Sigmoid colon (tissue), 6 donors: ENCODE measurements at regions not wholly inside any gene's neighbourhood (a gene's known extent, or its start where the extent isn't known, plus 50 kb on each side); places are given as distances from the start of the nearest gene placed in this dataset.

Experiments
- DNase-seq: peaks from one replicate; pipeline ENCODE4 v3.0.0-alpha.2; 2019
- H3K27ac ChIP-seq, 4 donors: fragments of 200-600 bp; sonication (generic); one replicate each; pipeline ENCODE4 v1.5.1; 2016 to 2019; ENCODE audit warnings: mild to moderate bottlenecking in 1 of 4
- H3K27me3 ChIP-seq, 3 donors: fragments of 200-600 bp; sonication (generic); one replicate each; pipeline ENCODE4 v1.5.1; 2019; ENCODE audit warnings: mild to moderate bottlenecking in 1 of 3
- H3K36me3 ChIP-seq, 4 donors: fragments of 200-600 bp; sonication (generic); one replicate each; pipeline ENCODE4 v1.5.1; 2016 to 2019
- H3K4me1 ChIP-seq, 4 donors: fragments of 200-600 bp; sonication (generic); one replicate each; pipeline ENCODE4 v1.5.1; 2017 to 2019
- H3K4me3 ChIP-seq, 4 donors: fragments of 200-600 bp; sonication (generic); one replicate each; pipeline ENCODE4 v1.5.1; 2017 to 2019; ENCODE audit warnings: mild to moderate bottlenecking in 2 of 4, moderate library complexity in 1 of 4
- H3K9me3 ChIP-seq, 4 donors: fragments of 200-600 bp in 3 of 4; sonication (generic) in 3 of 4; one replicate each; pipeline versions ENCODE4 v1.5.1 to v1.6.1; 2013 to 2019
- CTCF ChIP-seq, 4 experiments: fragments of 450-650 bp in 3 of 4; fragments of 200-600 bp in 1 of 4; IDR thresholded peaks; one replicate each; pipeline ENCODE4 v1.5.1; 2016 to 2019; ENCODE audit warnings: antibody characterized with exemption in 4 of 4, mild to moderate bottlenecking in 3 of 4, moderate library complexity in 2 of 4
- EP300 ChIP-seq, 4 donors: sonication (generic); formaldehyde crosslinking; IDR thresholded peaks; one replicate each; pipeline ENCODE4 v1.6.1; 2017; ENCODE audit warnings: antibody characterized with exemption in 4 of 4
- POLR2A ChIP-seq, 2 donors: fragments of 450-650 bp; IDR thresholded peaks; one replicate each; pipeline ENCODE4 v1.6.1; 2016; ENCODE audit warnings: antibody characterized with exemption in 2 of 2, mild to moderate bottlenecking in 2 of 2, moderate library complexity in 2 of 2
- POLR2AphosphoS5 ChIP-seq, 4 donors: sonication (generic); formaldehyde crosslinking; IDR thresholded peaks; one replicate each; pipeline ENCODE4 v1.6.1; 2017; ENCODE audit warnings: antibody characterized with exemption in 4 of 4
- WGBS, 2 donors: extraction: QIAGEN DNeasy Blood & Tissue Kit; methylation state at CpG; one replicate each; pipeline ENCODE4 v1.1.7; 2013; 5-methylcytosine and 5-hydroxymethylcytosine counted together
- intact Hi-C: fragments of 100-400 bp; cut with DNase I; formaldehyde crosslinking; loops from one replicate; pipeline ENCODE4 v1.15.1; 2023
- donor health status: healthy with polysubstance abuse.
- donor health status: healthy.

GRCh38 chr2:217218269-217219163 is 358.7 kb upstream of the TNP1 start:
- Histone ChIP-seq H3K4me3 (no peak overlapping the region), H3K4me1 (peaks cover 0 to 21% (median 8%) of the 10 kb centered on the region in 4 donors), H3K27ac (no peak overlapping the region), H3K27me3 (no peaks in the 10 kb centered on the region), H3K9me3 (no peaks in the 10 kb centered on the region), H3K36me3 (no peaks in the 10 kb centered on the region)
- intact Hi-C loops, result no loop called here
- 58 to 72% methylated on average over 5 of the region's 5 CpGs for WGBS, 2 donors
- TF ChIP-seq CTCF (IDR thresholded peaks at IDR 0.05), result no peak
- no peak for TF ChIP-seq POLR2AphosphoS5 (IDR thresholded peaks at IDR 0.05)
- no peak for DNase-seq

GRCh38 chr2:217216982-217217381 is 357.1 kb upstream of the TNP1 start:
- Histone ChIP-seq H3K4me1 (peaks cover 0 to 8% (median 2%) of the 10 kb centered on the region in 4 donors), H3K4me3 (no peak overlapping the region), H3K9me3 (no peaks in the 10 kb centered on the region), H3K27ac (no peak overlapping the region), H3K27me3 (no peaks in the 10 kb centered on the region), H3K36me3 (no peaks in the 10 kb centered on the region)
- TF ChIP-seq POLR2A (IDR thresholded peaks at IDR 0.05) (no peak), EP300 (IDR thresholded peaks at IDR 0.05) (no peak), CTCF (IDR thresholded peaks at IDR 0.05) (no peak), POLR2AphosphoS5 (IDR thresholded peaks at IDR 0.05) (no peak)
- DNase-seq, result no peak
- 66 to 84% methylated on average over 2 of the region's 2 CpGs for WGBS, 2 donors
- intact Hi-C loops, result no loop called here

GRCh38 chr2:217216316-217216715 is 356.5 kb upstream of the TNP1 start:
- H3K27ac ChIP-seq, result no peak overlapping the region
- no peaks in the 10 kb centered on the region for H3K9me3 ChIP-seq
- H3K36me3 ChIP-seq, result no peaks in the 10 kb centered on the region
- peaks cover 0 to 8% (median 2%) of the 10 kb centered on the region in 4 donors for H3K4me1 ChIP-seq
- no peak for DNase-seq
- H3K4me3 ChIP-seq, result no peak overlapping the region
- no peak for TF ChIP-seq POLR2AphosphoS5 (IDR thresholded peaks at IDR 0.05)
- TF ChIP-seq CTCF (IDR thresholded peaks at IDR 0.05), result no peak
- no peak for TF ChIP-seq POLR2A (IDR thresholded peaks at IDR 0.05)
- no peak for TF ChIP-seq EP300 (IDR thresholded peaks at IDR 0.05)
- intact Hi-C loops, result no loop called here
- no peaks in the 10 kb centered on the region for H3K27me3 ChIP-seq
- 81 to 85% methylated on average over 4 of the region's 4 CpGs for WGBS, 2 donors

- no peak overlapping the region for H3K4me3 ChIP-seq
- H3K9me3 ChIP-seq, result no peaks in the 10 kb centered on the region
- TF ChIP-seq EP300 (IDR thresholded peaks at IDR 0.05) (no peak), POLR2A (IDR thresholded peaks at IDR 0.05) (no peak), POLR2AphosphoS5 (IDR thresholded peaks at IDR 0.05) (no peak), CTCF (IDR thresholded peaks at IDR 0.05) (no peak)
- intact Hi-C loops, result no loop called here
- no peak overlapping the region for H3K27ac ChIP-seq
- H3K4me1 ChIP-seq, result peaks cover 0 to 5% (median 2%) of the 10 kb centered on the region in 4 donors
- H3K27me3 ChIP-seq, result no peaks in the 10 kb centered on the region
- no peak for DNase-seq
- WGBS, 2 donors, result 62 to 76% methylated on average over 6 of the region's 6 CpGs
- no peaks in the 10 kb centered on the region for H3K36me3 ChIP-seq
These were observed 356.0 kb upstream of the TNP1 start for GRCh38 chr2:217215877-217216276.
